NCI-H2029 treated with DMSO at 0.1 percent for 48 hours (cell line): ENCODE measurements at regions not wholly inside any gene's neighbourhood (a gene's known extent, or its start where the extent isn't known, plus 50 kb on each side); places are given as distances from the start of the nearest gene placed in this dataset.
"Not testable (repeated sequence)": the region's sequence is repeated elsewhere in the genome, so short reads cannot be mapped to it uniquely, and the experiment has no call there.

Experiments used
- DNase-seq: peaks from one replicate; lab custom pipeline; 2025; lab: John Stamatoyannopoulos, UW

DNA sequence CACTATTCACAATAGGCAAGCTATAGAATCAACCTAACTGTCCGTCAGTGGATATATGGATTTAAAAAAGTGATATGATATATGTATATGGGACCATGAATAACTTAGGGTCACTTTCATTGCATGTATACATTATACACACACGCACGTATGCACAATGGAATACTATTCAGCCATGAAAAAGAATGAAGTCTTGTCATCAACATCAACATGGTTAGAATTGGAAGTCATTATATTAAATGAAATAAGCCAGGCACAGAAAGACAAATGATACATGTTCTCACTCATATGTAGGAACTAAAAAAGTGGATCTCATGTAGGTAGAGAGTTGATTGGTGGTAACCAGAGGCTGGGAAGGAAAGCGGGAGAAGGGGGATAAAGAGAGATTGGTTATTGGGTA is 234.3 kb downstream of the VRK1 start:
- no peak for DNase-seq

GRCh38 chr14:97033556-97034081 is 236.4 kb downstream of the VRK1 start:
- DNase-seq, result no peak

GRCh38 chr14:97036086-97036852 is 239.1 kb downstream of the VRK1 start:
- no peak for DNase-seq

GRCh38 chr14:97039717-97040363 is 242.7 kb downstream of the VRK1 start:
- DNase-seq, result no peak

DNA sequence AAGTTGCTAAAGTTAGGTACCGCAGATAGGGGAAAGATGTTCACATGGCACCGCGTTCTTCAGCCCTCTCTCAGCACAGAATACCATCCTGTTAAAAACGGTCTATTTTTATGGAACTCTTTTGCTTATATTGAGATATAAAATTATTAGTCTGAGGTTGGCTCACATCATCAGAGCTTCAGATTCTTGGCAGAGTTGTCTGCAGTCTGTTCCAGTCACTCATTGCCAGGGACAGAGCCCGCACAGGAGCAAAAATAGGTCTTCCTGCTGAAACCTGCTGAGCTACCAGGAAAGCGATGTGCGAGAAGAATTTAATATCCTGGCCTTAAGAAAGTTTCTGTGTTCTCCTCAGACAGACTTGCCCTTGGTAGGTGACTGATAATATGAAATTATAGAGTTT is 249.8 kb downstream of the VRK1 start:
- no peak for DNase-seq

GRCh38 chr14:97052001-97052400 is 254.8 kb downstream of the VRK1 start:
- no peak for DNase-seq

DNA sequence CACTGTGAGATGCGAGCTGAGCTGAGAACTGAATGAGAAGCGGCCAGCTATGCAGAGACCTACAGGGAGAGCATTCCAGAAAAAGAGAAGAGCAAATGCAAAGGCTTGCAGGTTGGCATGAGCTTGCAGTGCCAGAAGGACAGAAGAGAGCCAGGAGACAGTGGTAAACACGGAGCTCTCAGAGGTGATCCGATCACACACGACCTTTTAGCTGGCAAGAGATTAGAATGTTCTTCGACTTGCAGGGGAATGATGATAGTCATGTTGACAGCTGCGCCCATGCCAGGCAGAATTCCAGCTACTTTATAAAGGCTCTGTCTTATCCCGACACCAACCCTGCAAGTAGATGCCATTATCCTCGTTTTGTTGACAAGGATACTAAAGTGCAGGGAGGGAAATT is 256.8 kb downstream of the VRK1 start:
- no peak for DNase-seq

DNA sequence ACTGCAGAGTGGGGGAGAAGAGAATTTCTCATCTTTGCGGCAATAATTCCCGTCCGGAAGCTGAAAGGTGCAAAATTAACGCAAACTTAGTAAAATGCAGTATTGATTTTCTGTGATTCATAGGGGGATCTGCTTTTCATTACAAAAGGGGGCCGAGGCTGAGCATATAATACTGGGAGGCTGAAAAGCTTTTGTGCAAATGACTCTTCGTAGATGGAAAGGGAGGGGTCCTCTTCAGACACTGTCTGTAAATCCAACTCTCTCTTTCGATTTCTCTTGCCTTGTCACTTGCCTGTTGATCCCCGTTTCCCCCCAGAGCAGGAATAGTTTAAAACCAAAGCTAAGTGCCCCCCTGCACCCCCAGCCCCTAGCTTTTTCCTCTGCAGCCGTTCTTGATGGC is 258.2 kb downstream of the VRK1 start:
- no peak for DNase-seq

GRCh38 chr14:97056086-97056485 is 258.9 kb downstream of the VRK1 start:
- no peak for DNase-seq

DNA sequence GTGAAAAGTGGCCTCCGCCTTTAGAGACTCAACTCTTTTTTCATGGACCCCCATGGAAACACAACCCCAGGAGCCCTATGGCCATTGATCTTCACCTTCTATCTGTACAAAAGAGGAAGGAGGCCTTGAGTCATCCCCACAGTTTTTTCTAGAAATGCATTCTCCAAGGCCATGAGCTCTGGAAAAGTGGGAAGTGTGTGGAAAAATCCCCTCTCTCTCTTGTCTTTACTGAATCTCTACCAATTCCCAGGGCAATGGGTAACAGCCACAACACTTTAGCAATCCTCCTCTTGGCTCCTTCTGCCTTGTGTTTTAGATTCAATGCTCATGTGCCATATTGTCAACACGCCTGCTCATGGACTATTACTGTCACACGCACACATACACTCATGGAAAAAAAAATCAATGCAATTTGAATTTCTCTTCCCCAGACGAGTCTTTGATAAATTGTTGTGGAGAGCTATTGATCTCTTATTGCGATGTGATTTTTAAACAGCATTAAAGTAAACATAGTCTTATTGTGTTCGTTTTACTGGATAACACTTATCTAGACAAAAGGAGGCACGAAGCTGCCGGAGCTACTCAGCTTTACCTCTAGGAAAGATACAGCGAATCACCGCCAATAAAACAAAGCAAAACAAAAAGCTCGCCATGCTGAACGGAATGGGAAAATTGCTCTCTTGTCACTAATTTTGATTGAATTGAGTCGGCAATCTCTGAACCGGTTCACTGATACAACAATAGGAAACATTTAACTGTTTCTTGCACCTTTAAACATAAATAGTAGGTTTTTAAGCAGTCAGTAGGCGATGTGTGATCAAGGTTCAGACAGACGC is 260.3 kb downstream of the VRK1 start:
- no peak for DNase-seq

DNA sequence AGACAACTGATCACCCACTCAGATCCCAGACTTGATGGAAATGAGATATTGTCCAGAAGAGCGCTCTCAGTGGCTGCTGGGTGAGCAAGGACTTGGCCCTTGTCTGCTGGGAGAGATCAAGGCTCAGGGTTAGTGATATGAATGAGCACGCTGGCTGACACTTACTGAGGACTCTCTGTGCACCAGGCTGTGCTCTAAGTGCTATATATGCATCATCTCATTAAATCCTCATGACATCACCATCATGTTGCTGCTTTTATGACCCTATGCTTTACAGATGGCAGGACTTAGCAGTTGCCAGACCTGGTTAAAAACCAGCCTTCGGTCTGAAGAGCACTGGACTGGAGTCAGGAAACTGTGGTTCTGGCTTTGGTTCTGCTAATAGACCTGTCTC is 260.9 kb downstream of the VRK1 start:
- DNase-seq, result no peak

DNA sequence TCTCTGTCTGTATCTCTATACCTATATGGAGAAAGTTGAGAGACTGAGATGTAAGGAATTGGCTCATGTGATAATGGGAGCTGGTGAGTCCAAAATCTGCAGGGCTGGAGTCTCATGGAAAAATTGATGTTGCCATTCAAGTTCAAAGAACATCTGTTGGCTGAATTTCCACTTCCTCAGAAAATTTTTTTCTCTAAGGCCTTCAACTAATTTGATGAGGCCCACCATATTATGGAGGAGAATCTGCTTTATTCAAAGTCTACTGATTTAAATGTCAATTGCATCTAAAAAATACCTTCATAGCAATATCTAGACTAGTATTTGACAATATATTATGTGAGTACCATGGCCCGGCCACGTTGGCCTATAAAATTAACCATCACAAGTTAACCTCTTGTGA is 261.4 kb downstream of the VRK1 start:
- no peak for DNase-seq

DNA sequence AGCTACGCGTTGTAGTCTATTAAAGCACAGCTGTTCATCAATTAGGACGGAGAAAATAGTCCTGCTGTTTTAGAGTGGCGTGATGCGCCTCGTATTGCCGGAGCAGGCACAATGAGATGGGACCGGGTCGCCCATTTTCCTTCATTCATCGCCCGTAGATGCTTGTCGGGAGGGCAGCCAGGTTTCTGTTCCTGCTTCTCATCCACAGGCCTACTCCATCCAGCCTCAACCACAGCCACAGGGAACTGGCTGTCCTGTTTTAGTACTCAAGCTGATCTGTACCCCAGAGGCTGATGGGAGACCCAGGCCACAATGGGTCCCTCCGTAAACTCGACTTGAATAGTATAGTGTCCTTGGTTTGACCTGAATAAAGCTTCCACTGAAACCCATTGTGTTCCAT is 264.0 kb downstream of the VRK1 start:
- no peak for DNase-seq

DNA sequence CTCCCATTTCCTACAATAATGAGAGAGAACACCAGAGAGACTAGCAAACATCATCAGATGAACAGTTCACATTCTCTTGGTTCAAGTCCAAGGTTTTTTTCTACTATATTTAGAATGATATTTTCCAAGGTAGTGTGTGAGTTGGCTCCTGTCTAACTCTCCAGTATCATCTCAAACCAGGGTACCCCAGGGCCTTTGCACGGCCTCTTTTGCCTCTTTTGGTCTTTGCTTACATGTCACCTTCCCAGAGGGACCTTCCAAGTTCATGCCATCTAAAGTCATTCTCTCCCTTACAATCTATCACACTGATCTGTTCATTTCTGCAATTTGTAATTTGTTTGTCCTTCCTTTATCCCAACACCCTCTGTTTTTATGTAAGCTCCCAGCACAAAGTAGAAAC is 264.5 kb downstream of the VRK1 start:
- DNase-seq, result no peak

DNA sequence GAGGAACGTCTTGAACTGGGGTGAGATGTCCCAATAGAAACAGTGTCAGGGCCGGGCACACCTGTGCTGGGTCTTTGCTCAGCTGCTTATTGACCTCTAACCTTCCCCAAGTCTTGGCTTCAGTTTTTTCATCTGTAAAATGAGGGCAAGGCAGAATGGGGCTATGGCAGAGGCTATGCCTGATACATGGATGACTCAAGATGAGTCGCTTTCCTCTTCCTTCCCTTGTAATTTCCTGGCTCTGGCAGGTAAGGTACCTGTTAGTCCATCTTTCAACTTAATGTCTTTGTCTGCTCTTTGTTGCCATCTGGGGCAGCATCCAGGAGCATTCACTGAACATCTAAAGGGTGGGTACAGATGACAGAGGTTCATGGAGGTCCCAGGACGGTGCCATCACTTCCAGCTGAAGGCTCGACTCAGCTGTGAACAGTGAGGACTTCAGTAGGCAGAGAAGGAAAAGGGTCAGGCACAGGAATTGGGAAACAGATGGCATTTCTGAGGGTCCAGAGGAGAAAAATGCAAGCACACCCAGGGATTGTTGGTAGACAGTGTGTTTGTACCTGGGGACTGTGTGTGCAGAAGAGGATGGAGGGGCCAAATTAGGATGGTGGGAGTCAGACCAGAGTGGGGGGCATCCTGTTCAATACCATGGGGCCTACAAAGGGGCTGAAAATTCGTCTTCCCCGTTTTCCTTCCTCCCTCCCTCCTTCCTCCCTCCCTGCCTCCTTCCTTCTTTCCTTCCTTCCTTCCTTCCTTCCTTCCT is 268.3 kb downstream of the VRK1 start:
- no peak for DNase-seq

GRCh38 chr14:97066068-97066899 is 269.1 kb downstream of the VRK1 start:
- no peak for DNase-seq

DNA sequence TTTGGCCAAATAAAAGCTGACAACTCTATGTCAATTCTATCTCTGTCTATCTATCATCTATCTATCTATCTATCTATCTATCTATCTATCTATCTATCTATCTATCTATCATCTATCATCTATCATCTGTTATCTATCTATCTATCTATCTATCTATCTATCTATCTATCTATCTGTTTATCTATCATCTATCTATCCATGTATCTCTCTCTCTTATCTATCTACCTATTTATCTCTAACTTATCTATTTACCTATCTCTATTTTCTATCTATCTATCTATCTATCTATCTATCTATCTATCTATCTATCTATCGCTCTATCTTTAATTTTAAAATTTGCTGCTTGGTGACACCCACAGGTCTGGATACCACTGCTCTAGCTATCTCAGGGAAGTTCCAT is 271.1 kb downstream of the VRK1 start:
- not testable (repeated sequence) for DNase-seq

GRCh38 chr14:97070259-97070658 is 273.1 kb downstream of the VRK1 start:
- no peak for DNase-seq

GRCh38 chr14:97071177-97071576 is 274.0 kb downstream of the VRK1 start:
- no peak for DNase-seq

GRCh38 chr14:97073622-97074021 is 276.4 kb downstream of the VRK1 start:
- no peak for DNase-seq

- DNase-seq, result no peak
Measured at GRCh38 chr14:97074456-97074855, 277.3 kb downstream of the VRK1 start.
